G401 (cell line): ENCODE measurements at regions not wholly inside any gene's neighbourhood (a gene's known extent, or its start where the extent isn't known, plus 50 kb on each side); places are given as distances from the start of the nearest gene placed in this dataset.

Source experiments
- DNase-seq: peaks from one replicate; pipeline ENCODE4 v3.0.0-alpha.2; 2015; ENCODE audit warnings: low spot score
- in situ Hi-C: cut with HindIII; loops from 2 replicates; pipeline ENCODE4 v1.10.0; 2016; ENCODE audit warnings: low sequenced_read_pairs, mixed read lengths

DNA sequence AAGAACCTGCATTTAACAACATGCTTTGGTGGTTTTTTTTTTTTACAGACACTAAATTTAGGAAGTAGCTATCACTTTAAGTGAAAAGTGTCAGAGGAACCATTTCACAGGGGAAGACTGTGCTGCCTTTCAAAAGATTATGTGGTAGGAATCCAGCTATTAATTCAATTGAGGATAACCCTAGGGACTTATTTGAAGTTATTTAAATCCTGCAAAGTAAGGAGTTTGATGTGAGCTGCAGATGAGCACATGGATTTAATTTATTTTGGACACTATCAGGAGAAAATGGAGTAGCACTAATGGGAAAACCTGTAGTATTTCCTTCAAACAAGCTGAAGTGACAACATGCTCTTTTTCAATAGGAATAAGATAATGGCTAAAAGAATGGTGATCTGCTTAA lies 419.8 kb downstream of the ANKRD7 start:
- no peak for DNase-seq
- in situ Hi-C loops: no loop called here

DNA sequence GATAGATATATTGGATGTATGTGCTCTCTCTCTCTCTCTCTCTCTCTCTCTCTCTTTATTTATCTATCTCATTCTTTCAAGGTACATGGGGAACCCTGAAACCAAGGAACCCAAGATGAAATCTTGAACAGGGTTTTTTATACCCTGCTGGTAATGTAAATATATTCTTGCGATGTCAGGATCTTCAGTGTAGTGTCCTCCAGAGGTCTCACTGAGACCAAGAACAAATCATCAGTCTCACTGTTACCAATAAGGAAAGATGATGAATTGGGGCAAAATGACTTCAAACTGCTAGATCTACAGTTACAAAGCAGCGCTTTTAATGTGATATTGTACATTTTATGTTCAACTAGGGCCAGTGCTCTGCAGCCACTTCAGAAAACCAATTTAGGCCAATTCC lies 423.5 kb downstream of the ANKRD7 start:
- in situ Hi-C loops: no loop called here
- DNase-seq: no peak

DNA sequence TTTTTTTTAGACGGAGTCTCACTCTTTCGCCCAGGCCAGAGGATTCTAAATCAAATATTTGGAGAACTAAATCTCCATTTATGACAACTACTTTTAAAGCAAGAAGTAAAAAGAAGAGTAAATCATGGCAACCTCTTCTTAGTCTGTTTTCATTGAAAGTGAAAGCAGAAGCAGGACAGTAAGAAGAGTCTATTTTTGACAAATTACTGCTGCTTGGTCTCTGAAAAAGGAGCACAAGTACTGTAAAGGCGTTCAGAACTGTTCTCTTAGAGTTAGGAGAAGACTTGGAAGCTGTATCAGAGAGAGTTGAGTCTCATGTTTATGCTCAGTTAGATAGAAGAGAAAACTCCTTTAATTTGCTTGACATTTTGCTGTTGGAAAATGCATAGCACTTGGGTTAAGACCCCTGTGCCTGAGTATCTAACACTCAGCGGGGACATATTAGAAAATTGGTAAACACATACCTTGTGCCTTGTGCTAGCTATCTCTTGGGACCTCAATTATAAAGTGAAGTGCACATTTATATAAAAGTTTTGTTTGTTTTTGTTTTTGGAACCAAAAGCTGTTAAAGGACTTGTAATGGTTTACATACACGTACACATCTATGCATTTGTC lies 433.0 kb downstream of the ANKRD7 start:
- no peak for DNase-seq
- in situ Hi-C loops: no loop called here

DNA sequence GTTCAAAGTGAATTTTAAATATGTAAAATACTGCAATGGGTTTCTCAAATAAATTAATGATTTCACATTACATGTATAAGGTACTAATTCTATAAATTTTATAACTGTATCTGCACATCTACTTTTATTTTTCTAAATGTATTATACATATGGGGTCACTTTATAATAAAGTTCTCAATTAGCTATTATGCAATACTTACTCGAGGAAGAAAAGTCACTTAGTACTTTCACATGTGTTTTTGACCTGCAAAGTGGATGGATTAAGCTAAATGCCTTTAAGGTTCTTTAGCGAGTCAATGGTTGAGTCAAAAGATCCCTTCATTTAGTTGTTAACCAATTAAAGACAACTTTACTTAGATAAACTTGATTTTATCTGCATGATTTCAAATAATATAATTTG lies 437.8 kb downstream of the ANKRD7 start:
- DNase-seq: no peak
- in situ Hi-C loops: no loop called here

DNA sequence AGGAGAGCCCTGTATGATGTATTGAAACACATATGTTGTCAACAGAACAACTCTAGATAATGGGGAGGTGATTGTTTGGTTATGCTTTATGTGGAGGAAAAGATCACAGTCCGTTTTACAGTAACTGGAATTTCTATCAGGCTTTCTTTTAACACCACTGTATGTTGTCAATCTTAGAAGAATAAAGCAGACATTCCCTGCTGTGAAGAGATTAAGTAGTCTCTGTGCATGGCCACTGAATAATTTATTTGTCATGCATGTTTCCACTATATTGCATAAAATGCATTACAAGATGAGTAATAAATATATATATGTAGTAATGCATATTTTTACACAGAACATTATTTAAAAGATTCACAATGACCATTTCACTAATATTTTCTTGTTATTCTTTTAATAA lies 440.0 kb downstream of the ANKRD7 start:
- in situ Hi-C loops: no loop called here
- no peak for DNase-seq

DNA sequence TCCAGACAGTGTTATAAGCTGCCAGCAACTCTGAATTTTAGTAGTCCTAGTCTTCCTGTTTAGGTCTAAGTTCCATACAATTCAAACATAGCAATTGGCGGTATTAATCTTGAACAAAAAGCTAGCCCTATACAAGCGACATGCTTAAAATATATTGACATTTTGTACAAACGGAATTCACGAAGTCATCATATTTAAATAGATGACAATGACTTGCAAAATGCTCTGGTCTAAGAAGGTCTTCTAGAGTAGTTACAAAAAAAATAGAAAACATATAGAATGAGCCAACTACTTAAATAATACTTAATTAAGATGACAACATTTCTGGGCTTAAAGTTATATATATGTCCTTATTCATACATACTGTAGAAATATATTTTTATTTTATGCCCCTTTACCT lies 446.6 kb downstream of the ANKRD7 start:
- no peak for DNase-seq
- in situ Hi-C loops: no loop called here

DNA sequence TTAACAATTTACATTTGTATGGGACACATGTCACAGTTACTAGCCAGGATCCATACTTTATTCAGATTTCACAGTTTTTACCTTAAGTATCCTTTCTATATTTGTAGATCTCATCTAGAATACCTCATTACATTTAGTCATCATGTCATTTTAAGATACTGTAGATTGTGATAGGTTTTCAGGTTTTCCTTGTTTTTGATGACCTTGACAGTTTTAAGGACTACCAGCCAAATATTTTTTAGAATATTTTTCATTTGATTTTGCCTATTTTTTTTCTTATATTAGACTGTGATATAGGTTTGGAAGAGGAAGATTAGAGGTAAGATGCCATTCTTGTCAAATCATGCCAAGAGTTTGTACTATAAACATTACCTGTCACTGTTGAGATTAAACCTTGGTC lies 460.3 kb downstream of the ANKRD7 start:
- in situ Hi-C loops: no loop called here
- DNase-seq: no peak

DNA sequence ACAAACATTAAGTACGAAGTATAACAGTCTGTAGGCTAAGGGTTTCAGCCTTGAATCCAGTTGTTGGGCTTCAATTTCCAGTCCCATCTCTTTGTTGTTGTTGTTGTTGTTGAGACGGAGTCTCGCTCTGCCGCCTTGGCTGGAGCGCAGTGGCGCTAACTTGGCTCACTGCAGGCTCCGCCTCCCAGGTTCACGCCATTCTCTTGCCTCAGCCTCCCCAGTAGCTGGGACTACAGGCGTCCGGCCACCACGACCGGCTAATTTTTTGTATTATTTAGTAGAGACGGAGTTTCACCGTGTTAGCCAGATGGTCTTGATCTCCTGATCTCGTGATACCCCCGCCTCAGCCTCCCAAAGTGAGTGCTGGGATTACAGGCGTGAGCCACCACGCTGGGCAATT lies 464.9 kb downstream of the ANKRD7 start:
- in situ Hi-C loops: no loop called here
- DNase-seq: no peak

DNA sequence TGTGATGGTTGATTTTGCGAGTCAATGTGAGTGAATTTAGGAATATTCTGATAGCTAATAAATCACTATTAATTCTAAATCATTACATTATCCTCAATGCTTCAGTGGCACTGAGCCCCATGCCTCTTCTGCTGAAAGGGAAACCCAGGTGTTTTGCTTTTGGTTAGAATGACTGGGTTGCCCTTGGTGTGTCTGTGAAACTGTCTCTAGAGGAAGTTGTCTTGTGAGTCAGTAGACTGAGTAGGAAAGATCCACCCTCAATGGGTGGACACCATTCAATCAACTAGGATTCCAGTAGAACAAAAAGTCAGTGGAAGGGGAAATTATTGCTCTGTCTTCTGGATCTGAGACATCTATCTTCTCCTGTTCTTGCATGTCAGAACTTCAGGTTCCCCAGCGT lies 472.4 kb downstream of the ANKRD7 start:
- DNase-seq: no peak
- in situ Hi-C loops: no loop called here

DNA sequence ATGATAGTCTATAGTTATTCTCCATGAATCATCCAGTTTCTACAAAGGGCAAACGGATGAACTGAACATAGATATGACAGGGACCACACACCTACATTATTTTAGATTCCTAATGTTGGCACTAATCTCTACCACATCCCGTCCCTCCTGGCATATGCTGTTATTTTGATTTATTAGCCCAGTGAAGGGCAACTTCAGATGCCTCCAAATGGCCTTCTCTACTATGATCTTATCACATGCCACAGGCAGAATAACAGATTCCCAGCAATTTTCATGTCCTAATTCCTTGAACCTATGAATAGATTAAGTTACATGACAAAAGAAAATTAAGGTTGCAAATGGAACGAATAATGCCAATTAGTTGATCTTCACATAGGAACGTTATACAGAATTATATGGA lies 474.7 kb downstream of the ANKRD7 start:
- in situ Hi-C loops: no loop called here
- DNase-seq: no peak

DNA sequence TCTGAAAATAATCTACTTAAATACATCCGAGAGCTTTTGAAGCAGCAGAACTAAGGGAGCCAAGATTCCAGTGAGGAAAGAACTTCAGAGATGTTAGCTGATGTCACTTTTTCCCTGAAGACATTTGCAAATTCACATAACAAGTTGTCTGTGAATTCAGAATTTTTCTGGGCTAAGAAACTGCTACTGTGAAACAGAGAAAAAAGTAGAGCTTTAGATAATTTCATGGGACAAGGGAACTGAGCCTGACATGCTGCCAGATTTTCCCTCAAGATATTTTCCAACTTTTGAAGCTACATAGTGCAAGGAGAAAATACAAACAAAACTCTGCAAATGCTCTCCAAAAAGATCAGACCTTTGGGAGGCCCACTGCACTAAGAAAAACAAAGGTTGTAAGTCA lies 484.2 kb downstream of the ANKRD7 start:
- DNase-seq: no peak
- in situ Hi-C loops: no loop called here

DNA sequence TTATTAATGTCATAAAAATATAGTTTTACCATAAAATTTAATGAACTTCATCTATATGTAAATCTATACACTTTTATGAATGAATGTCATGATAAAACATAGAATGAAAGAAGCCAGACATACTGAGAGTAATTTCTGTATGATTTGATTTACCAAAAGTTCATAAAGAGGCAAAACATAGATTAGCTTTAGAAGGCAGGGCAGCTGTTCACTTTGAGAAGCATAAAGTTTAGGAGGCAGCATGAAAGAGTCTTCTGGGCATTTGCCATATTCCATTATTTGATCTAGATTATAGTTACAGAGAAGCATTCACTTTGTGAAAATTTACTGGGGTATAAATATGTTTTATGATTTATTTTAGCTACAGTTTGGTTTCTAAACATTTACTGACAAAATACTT lies 487.2 kb downstream of the ANKRD7 start:
- DNase-seq: no peak
- in situ Hi-C loops: no loop called here

DNA sequence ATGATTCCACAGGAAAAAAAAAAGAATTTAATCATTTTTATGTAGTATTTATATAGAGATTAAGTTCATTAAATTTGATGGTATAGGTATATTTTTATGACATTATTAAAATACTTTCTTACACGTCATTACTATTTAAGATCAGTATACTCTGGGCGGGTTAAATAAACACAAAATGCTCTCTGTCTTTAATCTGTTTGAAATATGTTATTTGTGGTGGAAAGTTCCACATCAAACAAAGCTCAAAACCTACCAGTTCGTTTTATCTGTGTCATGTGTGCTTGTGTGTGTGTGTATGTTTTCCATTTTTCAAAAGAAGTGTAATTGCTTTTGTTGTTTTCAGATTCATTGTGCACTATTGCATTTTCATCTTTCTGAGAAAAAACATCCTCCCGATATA lies 488.5 kb downstream of the ANKRD7 start:
- in situ Hi-C loops: no loop called here
- no peak for DNase-seq

DNA sequence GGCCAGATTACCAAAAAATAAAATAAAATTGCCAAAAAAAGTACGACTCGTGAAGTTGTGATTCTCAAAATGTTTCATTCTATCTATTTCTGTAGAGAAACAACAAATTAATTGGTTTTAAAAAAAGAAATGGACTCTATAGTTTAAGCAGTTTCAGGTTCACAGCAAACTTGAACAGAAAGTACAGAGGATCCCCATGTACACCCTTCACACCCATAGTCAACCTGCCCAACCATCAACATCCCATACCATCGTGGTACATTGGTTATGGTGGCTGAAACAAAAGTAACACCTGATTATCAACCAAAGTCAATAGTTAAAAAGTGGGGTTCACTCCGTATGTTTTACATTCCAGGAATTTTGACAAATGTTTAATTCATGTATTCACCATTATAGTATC lies 496.1 kb downstream of the ANKRD7 start:
- in situ Hi-C loops: no loop called here
- DNase-seq: no peak

DNA sequence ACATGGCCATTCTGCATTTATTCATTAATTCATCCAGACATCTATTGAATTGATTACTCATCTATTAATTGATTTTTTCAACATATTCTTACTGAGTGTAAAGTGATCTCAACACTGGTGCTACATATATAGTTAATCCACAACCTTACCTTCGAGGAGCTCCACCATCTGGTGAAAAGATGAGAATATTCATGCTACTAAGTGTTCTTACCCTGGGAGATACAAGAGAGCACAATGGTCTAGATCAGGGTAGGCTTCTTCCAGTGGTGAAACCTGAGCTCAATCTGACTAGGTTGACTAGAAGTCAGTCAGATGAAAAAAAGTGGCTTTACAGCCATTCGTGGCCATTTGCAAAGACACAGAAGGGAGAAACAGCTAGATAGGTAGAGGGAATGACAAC lies 507.4 kb downstream of the ANKRD7 start:
- in situ Hi-C loops: no loop called here
- no peak for DNase-seq

DNA sequence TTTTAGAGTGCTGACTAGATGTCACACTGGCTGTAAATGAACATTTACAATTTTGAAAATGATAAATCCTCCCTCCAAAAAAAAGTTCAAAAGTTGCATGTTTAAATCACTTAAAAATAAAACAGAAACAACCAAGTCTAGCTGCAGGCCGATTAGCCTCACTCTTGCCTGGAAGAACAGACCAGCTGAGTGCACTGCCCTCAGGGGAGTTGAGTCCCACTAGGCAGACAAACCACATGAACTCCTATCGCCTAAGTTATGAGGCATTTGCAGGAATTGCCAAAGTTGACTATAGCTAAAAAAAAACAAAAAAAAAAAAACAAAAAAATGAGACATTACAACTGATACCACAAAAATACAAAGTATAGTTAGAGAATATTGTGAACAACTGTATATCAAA lies 510.0 kb downstream of the ANKRD7 start:
- DNase-seq: no peak
- in situ Hi-C loops: no loop called here

DNA sequence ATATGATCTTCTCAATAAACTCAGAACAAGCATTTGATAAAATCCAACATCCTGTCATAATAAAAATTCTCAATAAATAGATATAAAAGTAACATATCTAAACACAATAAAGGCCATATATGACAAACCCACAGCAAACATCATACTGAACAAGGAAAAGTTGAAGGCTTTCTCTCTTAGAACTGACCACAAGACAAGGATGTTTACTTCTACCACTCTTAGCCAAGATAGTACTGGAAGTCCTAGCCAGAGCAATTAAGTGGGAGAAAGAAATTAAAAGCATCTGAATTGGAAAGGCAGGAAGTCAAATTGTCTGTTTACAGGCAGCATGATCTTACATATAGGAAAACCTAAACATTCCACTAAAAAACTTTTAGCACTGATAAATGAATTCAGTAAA lies 510.9 kb downstream of the ANKRD7 start:
- DNase-seq: no peak
- in situ Hi-C loops: no loop called here

DNA sequence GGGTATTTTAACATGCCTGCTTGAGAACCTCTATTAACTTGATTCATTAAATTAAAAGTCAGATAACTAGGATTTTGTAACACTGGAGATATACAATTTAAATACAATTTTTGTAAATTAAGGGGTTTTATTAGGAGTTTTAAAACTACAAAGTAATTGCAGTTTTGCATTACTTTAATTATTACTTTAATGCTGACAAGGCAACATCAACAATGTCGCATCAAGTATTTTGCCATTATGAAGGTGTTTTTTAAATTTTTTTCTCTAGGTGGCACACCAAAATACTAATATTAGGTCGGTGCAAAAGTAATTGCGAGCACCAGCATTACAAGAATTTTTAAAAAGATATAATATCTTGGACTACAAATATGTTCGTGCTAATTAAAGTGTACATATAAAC lies 513.4 kb downstream of the ANKRD7 start:
- no peak for DNase-seq
- in situ Hi-C loops: no loop called here

DNA sequence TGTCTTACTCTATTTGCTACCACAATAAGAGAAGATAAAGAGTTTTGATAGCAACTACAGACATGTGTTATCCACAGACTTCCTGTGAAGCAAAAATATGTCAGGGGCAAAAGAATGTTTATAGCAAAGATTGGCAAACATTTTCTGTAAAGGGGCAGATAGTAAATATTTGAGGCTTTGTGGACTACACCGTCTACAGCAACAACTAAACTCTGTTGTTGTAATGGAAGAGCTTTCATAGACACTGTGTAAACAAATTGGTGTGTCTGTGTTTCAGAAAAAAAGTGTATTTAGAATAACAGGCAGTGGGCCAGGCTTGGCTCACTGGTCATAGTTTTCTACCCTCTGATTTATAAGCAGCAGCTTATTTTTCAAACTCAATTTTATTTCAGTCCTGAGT lies 521.4 kb downstream of the ANKRD7 start:
- no peak for DNase-seq
- in situ Hi-C loops: no loop called here

DNA sequence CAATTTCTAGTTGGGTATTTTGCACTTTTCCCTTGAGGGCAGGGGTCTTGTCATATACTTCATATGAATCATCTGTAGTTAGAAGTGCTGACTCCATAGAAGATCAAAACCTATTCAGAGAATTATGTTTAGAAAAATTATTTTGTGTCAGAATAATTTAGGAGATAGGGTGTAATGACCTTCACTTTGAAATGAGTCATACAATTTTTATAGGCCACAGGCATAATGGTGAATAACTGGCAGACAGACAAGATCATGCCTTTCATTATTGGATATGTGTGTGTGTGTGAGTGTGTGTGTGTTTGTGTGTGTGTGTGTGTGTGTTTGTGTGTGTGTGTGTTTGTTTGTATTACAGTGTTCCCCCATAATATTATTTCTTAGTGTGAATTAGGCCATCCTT lies 523.0 kb downstream of the ANKRD7 start:
- DNase-seq: no peak
- in situ Hi-C loops: no loop called here

DNA sequence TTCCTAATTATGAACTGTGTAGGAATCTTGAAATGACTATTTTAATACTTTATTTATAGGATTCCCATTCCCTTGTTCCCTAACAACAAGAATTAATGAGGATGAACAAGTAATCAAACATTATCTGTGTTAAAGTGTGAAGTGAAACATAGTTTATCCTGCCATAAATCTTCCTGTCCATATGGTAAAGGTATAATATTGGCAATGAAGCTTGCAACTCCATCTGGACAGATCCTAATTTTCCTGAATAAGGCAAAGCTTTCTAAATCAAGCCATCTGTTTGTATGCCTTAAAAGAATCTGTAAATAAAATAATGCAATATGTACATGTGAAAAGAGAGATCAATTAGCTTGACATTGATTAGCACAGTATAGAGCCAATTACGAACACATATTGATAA lies 529.0 kb downstream of the ANKRD7 start:
- in situ Hi-C loops: no loop called here
- peak; percentile 93 for DNase-seq

DNA sequence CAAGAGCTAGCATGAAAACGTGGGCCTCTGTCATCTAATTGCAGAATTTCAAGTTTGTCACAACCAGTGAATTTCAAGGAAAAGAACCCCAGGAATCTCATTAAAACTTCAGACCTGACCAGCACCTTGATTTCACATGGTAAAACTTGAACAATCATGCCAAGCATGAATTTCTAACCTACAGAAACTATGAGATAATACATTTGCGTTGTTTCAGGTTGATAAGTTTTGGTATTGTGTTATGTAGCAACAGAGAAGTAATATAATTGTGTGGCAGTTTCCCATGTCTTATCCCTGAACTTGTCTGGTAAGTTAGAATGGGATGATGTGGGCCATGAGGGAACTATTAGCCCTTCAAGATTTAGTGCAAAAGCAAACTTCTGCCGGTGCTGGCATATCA lies 530.1 kb downstream of the ANKRD7 start:
- in situ Hi-C loops: no loop called here
- peak; percentile 39 for DNase-seq
